Stimulated activated naive CD8-positive, alpha-beta T cell treated with anti-CD3 and anti-CD28 coated beads, Interleukin-15, Interleukin-2, amounts not matched to agents 100 U/mL and 50 U/mL, for 24 hours (primary cell): ENCODE measurements at regions not wholly inside any gene's neighbourhood (a gene's known extent, or its start where the extent isn't known, plus 50 kb on each side); places are given as distances from the start of the nearest gene placed in this dataset.

ENCODE experiments used
- ATAC-seq: fragments of 150-1000 bp; cut with Tn5 transposase; one replicate; pipeline ENCODE4 v1.10.0; 2021
- DNase-seq: peaks from one replicate; pipeline ENCODE4 v3.0.0; 2021

GRCh38 chr16:63241497-63242028, 1205.3 kb upstream of the CDH8 start:
- DNase-seq (no peak), ATAC-seq (no peak)

GRCh38 chr16:63239065-63239570, 1202.9 kb upstream of the CDH8 start:
- ATAC-seq: no peak
- no peak for DNase-seq

GRCh38 chr16:63230421-63231040, 1194.3 kb upstream of the CDH8 start:
- ATAC-seq: no peak

DNA sequence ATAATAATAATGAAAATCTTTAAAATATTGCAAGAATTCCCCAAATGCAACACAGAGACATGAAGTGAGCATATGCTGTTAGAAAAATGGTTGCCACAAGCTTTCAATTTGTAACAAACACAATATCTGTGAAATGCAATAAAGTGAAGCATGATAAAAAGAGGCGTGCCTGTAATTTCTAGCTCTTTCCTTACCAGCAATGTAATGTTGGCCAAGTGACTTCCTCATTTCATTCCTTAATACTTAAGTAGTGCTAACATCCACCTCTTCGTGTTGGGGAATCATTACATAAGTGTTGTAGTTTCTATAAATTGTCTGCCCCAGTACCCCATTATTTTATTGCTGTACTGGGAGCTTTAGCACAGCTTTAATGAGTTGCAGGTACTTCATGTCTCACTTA, 1192.0 kb upstream of the CDH8 start:
- ATAC-seq (no peak), DNase-seq (no peak)

More at GRCh38 chr16:63230421-63231040, 1194.3 kb upstream of the CDH8 start:
- no peak for DNase-seq

- no peak for DNase-seq
- no peak for ATAC-seq
Measured at GRCh38 chr16:63223851-63224250, 1187.6 kb upstream of the CDH8 start.

- DNase-seq (no peak), ATAC-seq (no peak)
Measured at GRCh38 chr16:63216696-63217423, 1180.6 kb upstream of the CDH8 start.

GRCh38 chr16:63201851-63202250, 1165.6 kb upstream of the CDH8 start:
- no peak for ATAC-seq
- DNase-seq: no peak

GRCh38 chr16:63200940-63201339, 1164.7 kb upstream of the CDH8 start:
- DNase-seq: no peak
- ATAC-seq: no peak

DNA sequence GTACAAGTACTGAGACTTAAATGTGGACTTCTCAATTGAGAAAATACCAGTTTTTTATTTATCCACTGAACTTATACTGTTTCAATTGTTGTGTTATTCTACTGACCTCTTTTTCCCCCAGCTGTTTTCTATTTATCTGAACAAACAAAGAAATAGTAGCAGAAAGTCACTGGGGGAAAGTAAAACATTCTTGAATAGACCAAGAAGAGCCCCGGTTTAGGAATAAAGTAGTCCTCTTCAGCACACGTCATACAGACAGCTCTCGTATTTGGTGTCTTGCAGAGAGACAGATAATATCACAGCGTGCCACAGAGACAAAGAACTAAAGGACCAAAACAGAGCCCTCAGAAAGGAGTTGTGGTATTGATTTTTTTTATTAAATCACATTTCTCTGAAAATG, 1159.1 kb upstream of the CDH8 start:
- no peak for ATAC-seq
- DNase-seq: no peak

GRCh38 chr16:63192980-63193379, 1156.7 kb upstream of the CDH8 start:
- no peak for ATAC-seq
- no peak for DNase-seq

DNA sequence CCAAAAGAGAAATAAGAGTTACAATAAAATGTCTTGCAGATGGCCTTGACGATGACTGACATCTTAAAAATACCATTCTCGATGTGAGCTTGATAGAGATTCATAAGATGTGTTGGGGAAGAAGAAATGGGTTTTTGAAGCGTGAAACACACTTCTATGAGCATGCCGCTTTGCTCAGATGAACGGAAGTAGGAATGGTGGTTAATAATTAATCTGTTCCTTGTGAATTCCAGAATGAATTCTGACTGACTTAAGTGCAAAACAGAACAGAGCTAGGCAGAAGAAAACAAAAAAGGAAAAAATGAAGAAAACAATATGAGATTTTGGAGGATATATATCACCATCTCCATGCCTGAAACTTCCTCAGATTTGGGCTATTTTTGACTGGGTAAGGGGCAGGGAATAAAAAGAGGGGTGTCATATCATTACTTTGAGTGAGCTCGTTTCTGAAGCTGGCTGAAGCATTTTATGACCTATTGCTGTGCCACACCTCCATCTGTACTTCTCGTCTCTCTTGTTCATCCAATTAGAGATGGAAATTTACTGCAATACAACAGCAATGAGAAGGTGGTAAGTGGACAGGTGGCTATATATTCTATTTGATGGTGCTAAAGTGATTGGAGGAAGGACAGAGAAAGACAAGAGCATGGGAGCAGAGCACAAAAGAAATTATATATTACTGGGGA, 1152.0 kb upstream of the CDH8 start:
- DNase-seq: no peak

DNA sequence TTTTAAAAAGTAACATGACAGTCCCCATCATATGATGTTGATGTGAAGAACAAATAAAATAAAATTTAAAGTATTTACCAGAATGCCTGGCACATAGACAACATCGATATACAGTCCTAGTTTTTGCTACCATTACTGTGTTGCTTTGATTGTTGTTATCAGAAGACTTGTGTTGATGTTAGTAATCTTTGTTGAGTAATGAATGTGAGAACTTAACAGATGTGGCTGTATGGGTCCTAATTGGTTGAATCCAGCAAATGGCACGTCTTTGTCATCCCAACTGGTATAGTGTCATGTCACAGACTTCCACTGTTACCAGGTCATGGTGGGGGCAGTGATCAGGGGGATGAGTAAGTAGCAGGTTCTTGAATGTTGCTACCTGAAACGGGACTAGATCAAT, 1151.4 kb upstream of the CDH8 start:
- DNase-seq: no peak
- ATAC-seq: no peak

More for the DNA sequence above, 1152.0 kb upstream of the CDH8 start:
- no peak for ATAC-seq

- no peak for DNase-seq
- no peak for ATAC-seq
Measured at GRCh38 chr16:63185235-63185780, 1149.1 kb upstream of the CDH8 start.

DNA sequence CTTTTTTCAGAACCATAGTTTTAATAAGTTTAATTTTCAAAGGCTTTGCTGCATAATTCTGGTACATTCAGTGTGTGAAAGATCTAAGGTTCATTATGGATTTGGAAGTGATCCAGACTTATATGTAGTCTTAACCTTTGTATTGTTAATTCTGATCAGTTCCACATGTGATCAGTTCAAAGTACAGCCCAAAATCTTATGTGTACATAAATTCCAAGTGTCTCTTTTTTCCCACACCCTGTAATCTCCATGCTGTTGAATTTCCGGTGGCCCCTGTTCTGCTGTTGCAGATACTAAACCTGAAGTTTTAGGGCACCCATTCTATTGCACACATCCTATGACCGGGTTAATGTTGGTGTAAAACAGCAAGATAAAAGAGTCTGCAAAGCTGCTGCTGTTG, 1147.5 kb upstream of the CDH8 start:
- no peak for ATAC-seq
- no peak for DNase-seq

DNA sequence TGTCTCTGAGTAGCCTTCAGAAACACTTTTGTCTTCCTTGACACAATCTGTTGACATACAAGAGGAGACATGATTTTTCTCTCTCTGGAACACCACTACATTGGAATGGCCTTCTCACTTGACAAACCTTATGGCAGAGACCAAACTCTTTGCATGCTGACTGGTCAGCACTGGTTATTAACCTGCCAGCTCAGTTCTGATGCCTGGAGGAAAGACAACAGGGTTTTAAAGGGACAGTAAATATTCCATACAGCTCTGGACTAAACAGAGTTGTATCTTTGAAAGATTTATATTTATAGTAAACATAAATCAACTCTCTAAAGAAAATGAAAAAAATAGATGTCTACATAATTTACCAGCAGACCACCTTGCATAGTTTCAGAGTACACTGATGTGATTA, 1139.1 kb upstream of the CDH8 start:
- no peak for DNase-seq
- no peak for ATAC-seq

- ATAC-seq (no peak), DNase-seq (no peak)
Measured at GRCh38 chr16:63174801-63175200, 1138.6 kb upstream of the CDH8 start.

DNA sequence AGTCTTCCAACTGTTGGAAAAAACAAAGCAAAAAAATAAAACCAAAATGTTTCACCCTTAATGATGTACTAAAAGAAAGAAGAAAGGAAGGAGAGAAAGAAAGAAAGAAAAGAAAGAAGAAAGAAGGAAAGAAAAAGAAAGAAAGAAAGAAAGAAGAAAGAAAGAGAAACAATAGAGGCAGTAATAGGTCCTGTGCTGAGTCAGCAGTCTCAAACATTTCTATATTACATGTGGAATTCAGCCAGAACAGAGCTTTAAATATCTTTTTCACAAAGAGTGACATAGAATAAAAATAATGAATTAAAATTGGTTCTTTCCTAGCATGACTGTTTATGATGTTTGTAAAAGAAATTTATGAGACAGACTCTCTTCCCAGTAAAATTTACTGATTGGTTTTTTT, 1135.3 kb upstream of the CDH8 start:
- DNase-seq: no peak
- ATAC-seq: no peak

DNA sequence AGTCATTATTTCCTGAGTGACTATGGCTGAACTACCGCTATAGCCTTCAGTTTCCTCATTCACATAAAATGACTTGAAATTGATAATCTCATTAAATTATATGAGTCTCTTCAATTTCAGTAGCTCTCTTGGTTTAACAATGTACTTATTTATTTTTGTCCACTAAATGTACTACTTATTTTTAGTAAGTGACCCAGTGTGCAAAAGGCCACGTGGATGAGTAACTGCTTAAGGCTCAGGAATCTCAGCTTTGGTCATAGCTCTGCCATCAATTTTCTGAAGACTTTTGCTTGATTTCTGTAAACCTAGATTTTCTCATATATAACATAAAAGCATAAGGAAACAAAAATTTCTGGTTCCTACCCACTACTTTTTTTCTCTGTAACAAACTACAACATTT, 1132.9 kb upstream of the CDH8 start:
- ATAC-seq (no peak), DNase-seq (no peak)

GRCh38 chr16:63157818-63158217, 1121.6 kb upstream of the CDH8 start:
- ATAC-seq (no peak), DNase-seq (no peak)

DNA sequence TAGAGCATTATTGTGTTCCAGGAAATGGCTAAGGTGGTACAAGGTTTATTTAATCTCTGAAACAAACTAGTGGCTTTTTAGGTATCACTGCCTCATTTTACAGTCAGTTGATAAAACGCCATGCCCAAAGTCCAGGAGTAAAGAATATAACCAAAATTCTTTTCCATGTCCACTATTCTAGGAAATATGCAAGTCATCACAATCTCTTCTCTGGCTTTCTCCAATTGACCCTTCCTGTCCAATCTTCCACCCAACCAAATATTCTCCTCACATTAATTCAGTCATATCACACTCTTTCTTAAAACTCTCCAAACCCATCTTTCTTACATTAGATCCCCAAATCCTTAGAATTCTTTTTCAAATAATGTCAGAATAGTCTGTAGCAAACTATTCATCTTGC, 1110.0 kb upstream of the CDH8 start:
- DNase-seq (no peak), ATAC-seq (no peak)

DNA sequence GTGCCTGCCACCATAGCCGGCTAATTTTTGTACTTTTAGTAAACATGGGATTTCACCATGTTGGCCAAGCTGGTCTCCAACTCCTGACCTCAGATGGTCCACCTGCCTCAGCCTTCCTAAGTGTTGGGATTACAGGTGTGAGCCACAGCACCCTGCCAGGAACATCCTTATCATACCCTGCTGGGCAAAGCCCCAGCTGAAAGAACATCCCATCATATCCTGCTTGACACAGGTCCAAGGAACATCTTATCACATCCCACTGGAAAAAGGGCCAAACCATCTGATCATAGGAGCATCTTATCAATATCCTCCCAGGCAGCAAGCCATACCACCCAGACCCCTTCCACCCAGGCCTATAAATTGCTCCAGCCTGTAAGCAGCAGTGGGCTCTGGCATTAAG, 1109.2 kb upstream of the CDH8 start:
- DNase-seq: no peak
- ATAC-seq: no peak

GRCh38 chr16:63135069-63135468, 1098.8 kb upstream of the CDH8 start:
- ATAC-seq (no peak), DNase-seq (no peak)

- ATAC-seq (no peak), DNase-seq (no peak)
Measured at GRCh38 chr16:63131503-63131902, 1095.3 kb upstream of the CDH8 start.
